Stimulated activated CD4-positive, alpha-beta T cell treated with anti-CD3 and anti-CD28 coated beads, TNF-alpha, amount 100 ng/mL, for 48 hours (primary cell): ENCODE measurements at regions not wholly inside any gene's neighbourhood (a gene's known extent, or its start where the extent isn't known, plus 50 kb on each side); places are given as distances from the start of the nearest gene placed in this dataset.

Experiments
- DNase-seq, 3 donors: peaks; one replicate each; pipeline ENCODE4 v3.0.0-alpha.2; 2020; ENCODE audit warnings: low read depth in 3 of 3

DNA sequence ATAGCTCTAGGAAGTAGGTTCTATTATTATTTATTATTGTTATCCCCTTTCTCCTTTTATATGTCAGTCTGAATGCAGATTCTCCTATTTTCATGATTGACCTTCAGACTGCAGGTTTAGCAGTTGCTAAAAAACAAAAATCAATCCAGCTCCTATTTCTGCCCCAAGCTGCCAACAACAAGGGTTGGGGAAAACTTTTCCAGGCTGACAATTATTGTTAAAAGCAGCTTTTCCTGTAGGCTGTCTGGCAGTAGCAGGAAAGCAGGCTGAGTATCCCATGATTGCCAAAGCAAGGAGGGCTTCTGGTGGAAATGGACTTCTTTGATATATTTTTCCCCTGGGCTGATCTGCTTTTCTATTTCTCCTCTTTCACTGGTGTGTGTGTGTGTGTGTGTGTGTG lies 78.0 kb upstream of the CTLA4 start:
- no peak for DNase-seq

GRCh38 chr2:203790134-203790852 lies 77.3 kb upstream of the CTLA4 start:
- no peak for DNase-seq

GRCh38 chr2:203796248-203797010 lies 71.1 kb upstream of the CTLA4 start:
- DNase-seq = no peak

- DNase-seq = no peak
Observed at GRCh38 chr2:203797276-203797675, 70.3 kb upstream of the CTLA4 start.

DNA sequence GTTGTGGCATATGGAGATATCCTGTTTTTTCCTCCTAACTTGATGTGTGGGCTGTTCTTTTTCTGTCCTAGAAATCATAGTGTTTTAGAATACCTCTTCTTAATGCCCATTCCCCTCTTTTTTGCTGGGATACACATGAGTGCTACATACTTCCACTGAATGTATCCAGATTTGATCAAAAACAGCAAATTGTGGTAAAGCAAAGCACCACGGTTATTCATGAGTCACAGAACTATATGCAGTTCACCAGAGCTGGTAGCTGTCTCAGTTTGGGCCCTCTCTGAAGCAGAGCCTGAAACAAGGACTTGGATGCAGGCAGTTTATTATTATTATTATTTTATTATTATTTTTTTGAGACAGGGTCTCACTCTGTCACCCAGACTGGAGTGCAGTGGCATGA lies 69.9 kb upstream of the CTLA4 start:
- DNase-seq = no peak

DNA sequence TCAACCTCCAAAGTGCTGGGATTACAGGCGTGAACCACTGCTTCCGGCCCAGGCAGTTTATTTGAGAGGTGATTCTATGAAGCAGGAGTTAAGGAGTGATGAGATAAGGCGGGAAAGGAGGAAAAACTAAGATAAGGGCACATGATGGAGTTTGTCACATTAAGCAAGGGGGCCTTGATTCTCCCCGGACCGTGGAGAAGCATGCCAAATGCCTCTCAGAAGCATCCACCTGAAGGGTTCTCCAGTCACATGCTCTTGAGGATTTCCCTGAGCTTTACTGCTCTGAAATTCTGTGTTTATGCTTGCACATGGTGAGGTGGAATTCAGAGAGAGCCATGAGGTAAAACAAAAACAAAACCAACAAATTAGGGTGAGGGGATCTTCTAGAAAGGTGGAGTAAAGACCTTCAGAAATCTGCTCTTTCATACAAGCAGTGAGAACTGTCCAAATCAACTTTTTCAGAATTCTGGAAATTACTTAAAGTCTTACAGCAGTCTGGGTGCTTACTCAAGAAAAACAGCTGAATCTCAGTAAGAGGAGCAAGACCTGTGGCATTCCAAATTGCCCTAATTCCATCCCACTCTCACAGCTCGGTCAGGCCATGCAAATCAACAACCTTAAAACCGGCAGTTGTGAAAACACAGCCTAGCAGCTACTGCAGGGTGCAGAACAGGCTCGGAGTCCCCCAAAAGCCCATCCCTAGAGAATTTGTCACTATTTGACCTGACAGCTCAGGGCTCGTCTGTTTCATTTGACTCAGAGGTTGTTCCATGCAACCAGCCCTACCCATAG lies 69.1 kb upstream of the CTLA4 start:
- no peak for DNase-seq

DNA sequence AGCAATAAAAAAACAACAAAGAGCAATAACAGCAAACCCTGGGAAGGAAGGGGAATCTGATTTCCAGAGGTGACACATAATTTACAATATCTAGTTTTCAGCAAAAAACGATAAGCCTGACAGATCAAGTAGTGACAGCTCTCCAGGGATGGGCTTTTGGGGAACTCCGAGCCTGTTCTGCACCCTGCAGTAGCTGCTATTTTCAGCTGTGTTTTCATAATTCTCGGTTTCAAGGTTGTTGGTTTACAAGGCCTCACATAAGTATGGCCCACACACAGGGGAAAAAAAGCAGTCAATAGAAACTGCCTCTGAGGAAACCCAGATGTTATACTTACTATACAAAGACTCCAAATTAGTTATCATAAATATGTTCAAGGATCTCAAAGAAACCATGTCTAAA lies 67.7 kb upstream of the CTLA4 start:
- DNase-seq = no peak

GRCh38 chr2:203800783-203801182 lies 66.8 kb upstream of the CTLA4 start:
- no peak for DNase-seq

DNA sequence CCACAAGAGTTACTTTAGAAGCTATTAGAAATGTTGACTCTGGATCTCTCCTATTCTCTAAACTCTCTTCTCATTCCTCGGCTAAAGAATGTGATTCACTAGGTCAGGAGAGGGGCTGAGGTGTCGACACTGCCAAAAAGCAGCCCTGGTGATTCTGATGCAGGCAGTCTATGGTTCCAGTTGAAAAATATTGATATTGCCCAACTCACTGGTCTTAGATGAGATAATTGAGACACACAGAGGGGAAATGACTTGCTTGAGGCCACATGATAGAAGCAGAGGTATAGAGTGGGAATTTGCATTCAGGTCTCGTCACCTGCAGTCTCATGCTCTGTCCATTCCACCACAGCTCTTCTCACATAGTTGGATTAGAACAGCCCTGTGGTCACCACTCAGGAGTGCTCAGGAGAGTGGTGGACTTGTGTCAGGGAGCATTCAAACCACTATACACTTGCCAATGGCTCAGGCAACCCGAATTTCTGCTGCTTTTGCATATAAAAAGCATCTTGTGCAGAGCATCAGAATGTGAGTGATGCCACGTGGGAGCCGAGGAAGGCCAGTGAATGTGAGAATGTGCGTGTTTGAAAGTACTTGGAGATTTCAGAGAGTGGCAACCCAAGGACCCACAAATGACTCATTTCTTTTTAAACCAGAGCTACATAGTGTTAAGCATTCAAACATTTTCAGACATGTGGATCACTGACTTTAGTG lies 65.1 kb upstream of the CTLA4 start:
- DNase-seq = peak in 2 of 3 donors; percentile 40 to 57

DNA sequence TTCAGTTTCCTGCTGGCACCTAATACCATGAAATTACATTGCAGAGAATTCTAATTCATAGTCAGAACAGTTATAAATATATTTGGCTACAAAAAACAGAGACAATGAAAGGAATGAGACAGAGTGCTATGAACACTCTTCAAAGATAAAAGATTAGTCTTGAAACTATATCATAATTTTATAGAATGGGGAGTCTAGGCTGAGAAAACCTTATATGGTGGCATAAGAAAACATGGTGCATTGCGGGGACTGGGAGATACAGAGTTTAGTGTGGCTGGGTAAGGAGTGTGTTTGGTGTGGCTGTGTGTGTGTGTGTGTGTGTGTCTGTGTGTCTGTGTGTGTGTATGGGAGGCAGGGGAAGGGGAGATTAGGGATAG lies 64.5 kb upstream of the CTLA4 start:
- DNase-seq = no peak

GRCh38 chr2:203804070-203804469 lies 63.5 kb upstream of the CTLA4 start:
- DNase-seq = peak in 2 of 3 donors; percentile 29 to 51

GRCh38 chr2:203804764-203805485 lies 62.6 kb upstream of the CTLA4 start:
- DNase-seq = no peak

DNA sequence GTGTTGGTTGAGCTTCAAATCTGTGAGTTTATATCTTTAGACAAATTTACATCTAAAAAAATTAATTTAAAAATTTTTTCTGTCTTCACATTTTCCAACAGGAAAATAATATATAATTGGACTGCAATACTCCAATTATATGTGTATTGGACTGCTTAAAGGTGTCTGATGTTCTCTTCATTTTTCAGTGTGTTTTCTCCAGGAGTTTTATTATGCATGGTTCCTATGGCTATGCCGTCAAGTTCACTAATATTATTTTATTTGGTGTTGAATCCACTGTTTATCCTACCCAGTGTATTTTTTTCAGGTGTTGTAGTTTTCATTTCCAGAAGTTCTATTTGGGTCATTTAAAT lies 62.1 kb upstream of the CTLA4 start:
- DNase-seq = no peak

DNA sequence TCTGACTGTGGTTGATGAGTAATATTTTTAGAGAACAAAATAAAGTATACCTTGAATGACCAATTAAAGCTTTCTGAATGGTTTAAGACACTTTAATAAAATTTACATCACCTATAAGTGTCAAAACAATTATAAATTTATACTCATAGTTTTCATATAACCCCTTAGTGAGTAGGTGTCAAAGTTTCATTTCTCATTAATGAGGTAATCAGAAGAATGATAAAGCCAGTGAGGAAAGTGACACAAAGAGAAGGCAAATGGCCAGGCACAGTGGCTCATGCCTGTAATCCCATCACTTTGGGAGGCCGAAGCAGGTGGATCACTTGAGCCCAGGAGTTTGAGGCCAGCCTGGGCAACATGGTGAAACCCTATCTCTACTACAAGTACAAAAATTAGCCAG lies 60.8 kb upstream of the CTLA4 start:
- no peak for DNase-seq

DNA sequence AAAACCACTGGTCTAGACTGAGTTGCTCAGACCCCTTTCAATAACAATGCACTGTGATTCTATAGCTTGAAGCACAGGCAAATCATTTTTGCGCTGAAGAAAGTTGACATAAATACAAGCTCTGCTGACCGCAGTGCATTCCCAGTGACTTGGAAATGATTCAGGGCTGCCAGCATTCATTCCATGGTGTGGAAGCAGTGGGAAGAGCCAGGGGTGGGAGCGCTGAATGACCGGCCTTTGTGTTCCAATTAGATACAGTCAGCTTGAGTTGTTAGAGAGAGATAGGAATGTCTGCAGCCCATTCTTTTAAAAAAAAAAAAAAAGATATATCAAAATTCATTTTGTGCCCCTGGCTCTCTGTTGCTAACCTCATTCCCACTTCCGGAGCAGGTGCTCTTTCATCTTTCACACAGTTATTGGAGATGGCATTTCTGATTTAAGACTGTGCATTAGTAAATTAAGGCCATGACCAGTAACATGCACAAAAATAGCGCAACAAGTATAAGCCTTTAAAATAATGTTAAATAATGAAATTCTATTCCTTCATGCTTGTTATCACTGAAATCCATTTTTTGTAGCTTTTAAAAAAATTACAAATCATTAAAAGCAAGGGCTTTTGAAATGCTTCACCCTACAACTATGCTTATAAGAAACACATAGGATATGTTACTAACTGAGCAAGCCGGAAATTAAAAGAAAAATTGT lies 59.4 kb upstream of the CTLA4 start:
- DNase-seq = no peak

GRCh38 chr2:203809084-203809521 lies 58.5 kb upstream of the CTLA4 start:
- DNase-seq = no peak

DNA sequence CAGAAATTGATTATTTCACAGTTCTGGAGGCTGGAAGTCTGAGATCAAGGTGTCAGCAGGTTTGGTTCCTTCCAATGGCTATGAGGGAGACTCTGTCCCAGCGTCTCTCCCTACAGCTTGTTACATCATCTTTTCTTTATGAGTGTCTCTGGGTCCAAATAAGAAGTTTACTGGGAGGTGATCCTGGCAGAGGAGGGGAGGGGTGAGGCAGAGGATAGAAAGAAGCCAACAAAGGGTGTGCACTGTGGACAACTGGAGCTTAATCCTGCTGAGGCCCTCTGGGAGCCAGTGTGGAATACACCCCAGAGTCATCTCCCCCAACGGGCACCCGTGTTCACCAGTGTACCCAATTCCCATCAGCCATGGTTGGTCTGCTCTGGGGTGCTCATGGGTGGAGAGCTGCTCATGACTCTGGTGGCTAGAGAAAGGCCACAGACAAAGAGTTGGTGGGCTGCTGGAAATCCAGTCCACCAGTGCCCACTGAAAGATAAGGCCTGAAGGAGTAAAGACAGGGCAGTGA lies 57.5 kb upstream of the CTLA4 start:
- no peak for DNase-seq

DNA sequence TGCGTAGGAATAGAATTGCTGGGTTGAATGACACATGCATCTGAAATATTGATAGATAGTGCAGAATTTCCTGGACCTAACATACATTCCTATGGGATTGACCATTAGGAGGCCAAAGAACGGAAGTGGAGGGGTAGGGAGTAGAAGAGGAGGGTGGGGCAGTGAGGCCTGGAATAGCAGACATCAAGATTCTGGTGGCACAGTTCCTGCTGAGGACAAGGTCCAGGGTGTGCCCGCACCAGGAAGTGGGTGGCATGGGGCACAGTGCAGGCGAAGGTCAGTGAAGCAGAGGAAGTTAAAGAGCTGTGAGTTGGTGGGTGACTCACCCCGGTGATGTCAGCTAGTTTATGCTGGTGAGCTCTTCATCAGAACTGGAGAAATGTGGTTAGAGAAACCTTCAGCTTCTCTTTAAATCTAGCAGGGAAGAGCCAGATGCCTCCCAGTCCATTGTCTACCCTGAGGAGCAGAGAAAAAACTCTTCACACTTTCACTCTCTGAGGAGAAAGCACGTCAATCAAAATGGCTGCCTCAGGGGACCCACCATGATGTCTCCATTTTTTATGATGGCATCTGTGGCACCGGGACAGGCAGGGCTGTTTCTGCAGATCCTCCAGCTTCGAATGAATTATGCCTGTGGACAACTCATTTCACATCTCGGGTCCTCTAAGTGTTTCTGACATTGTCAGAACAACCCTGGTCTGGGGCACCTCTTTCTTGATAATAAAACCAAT lies 55.9 kb upstream of the CTLA4 start:
- peak; percentile 46 to 77 (median 72) for DNase-seq

GRCh38 chr2:203812294-203813221 lies 55.0 kb upstream of the CTLA4 start:
- DNase-seq = no peak
